ENCODE measurements at regions not wholly inside any gene's neighbourhood (a gene's known extent, or its start where the extent isn't known, plus 50 kb on each side); places are given as distances from the start of the nearest gene placed in this dataset.

DNA sequence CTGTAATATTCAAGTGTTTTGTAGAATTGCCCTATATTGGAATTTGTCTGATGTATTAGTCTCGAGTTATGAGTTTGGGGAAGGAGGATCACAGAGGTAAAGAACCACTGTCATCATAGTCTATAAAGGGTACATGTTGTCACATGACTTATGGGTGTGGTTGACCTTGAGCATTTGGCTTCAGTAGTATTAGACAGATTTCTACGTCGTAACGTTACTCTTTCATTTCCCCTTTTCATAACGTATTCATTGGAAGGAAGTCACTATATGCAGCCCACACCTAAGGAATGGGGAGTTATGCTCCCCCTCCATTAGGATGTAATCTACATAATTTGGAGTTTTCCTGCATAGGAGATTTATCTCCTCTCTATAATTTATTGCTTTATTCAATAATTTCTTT, 110.1 kb upstream of the VAV3 start:
- H3K4me1 Mint-ChIP-seq (ENCODE audit: low read depth): no peaks in the 10 kb centered on the region
- H3K27ac Mint-ChIP-seq: no peak overlapping the region
- H3K9me3 Mint-ChIP-seq: no peaks in the 10 kb centered on the region
- H3K4me3 Mint-ChIP-seq: no peak overlapping the region
- TF ChIP-seq, protein P1, sequence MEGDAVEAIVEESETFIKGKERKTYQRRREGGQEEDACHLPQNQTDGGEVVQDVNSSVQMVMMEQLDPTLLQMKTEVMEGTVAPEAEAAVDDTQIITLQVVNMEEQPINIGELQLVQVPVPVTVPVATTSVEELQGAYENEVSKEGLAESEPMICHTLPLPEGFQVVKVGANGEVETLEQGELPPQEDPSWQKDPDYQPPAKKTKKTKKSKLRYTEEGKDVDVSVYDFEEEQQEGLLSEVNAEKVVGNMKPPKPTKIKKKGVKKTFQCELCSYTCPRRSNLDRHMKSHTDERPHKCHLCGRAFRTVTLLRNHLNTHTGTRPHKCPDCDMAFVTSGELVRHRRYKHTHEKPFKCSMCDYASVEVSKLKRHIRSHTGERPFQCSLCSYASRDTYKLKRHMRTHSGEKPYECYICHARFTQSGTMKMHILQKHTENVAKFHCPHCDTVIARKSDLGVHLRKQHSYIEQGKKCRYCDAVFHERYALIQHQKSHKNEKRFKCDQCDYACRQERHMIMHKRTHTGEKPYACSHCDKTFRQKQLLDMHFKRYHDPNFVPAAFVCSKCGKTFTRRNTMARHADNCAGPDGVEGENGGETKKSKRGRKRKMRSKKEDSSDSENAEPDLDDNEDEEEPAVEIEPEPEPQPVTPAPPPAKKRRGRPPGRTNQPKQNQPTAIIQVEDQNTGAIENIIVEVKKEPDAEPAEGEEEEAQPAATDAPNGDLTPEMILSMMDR (IDR thresholded peaks at IDR 0.05): no peak
- no peaks in the 10 kb centered on the region for H3K36me3 Mint-ChIP-seq (ENCODE audit: low read depth)
- DNase-seq: no peak
- H3K27me3 Mint-ChIP-seq (ENCODE audit: insufficient read depth): peaks cover 6% of the 10 kb centered on the region; the same call in 1 of the 2 replicates

DNA sequence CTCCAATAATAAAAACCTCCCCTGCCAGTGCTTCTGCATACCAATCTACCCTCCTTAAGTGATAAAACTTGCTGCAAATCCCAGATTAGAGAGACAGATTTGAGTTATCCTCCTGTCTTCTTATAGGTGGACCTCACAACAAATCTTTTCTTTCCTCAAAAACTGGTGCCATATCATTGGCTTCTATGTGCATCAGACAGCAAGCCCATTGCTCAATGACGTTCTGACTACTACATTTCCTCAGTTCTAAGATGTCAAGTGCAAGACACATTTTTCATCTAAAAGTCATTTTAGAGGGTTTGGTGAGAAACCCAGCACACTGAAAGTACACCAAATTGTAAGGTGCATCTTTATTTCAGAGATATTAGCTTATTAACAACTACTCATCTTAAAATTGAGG, 107.8 kb upstream of the VAV3 start:
- Mint-ChIP-seq H3K27me3 (ENCODE audit: insufficient read depth) (no peaks in the 10 kb centered on the region), H3K36me3 (ENCODE audit: low read depth) (no peaks in the 10 kb centered on the region), H3K4me1 (ENCODE audit: low read depth) (no peaks in the 10 kb centered on the region), H3K4me3 (no peak overlapping the region), H3K9me3 (no peaks in the 10 kb centered on the region), H3K27ac (no peak overlapping the region)
- TF ChIP-seq, protein P1 (IDR thresholded peaks at IDR 0.05): no peak
- no peak for DNase-seq

DNA sequence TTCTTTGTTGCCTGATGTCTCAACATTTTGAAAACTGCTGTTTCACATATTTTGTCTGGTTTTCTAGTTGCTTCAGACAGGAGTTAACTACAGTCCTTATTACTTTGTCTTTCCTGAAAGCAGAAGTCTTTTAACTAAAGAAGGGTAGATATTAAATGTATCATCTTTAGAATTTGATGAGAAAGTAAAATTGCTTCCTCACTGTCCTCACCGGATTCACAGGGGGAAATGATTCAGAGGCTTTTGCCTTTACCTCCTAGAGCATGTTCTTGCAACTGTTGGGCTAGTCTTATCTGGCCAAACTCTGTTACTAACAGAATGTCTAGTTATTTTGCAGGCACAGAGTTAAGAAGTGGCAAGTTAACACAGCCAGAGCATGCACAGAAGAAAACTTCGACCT, 107.2 kb upstream of the VAV3 start:
- H3K36me3 Mint-ChIP-seq (ENCODE audit: low read depth): no peaks in the 10 kb centered on the region
- H3K9me3 Mint-ChIP-seq: no peaks in the 10 kb centered on the region
- no peak for DNase-seq
- H3K27me3 Mint-ChIP-seq (ENCODE audit: insufficient read depth): no peaks in the 10 kb centered on the region
- H3K4me1 Mint-ChIP-seq (ENCODE audit: low read depth): no peaks in the 10 kb centered on the region
- TF ChIP-seq, protein P1 (IDR thresholded peaks at IDR 0.05): no peak
- H3K27ac Mint-ChIP-seq: no peak overlapping the region
- H3K4me3 Mint-ChIP-seq: no peak overlapping the region

DNA sequence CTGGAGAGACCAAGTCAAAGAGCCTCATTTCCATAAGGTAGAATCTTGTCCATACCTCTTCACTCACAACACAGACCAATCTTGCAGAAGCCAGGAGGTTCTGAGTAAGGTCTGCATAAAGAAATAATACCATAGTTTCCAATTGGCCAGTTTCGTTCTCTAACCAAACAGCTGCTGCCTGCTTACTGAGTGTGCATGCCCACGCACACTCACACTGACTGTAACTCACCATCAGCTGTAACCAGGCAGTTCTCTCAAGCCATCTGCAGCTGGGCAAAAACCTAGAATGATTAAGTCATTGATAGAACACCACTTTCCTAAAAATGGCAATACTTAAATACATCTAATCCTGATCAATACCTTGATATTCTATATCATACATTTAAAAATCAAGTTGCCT, 106.6 kb upstream of the VAV3 start:
- TF ChIP-seq, protein P1 (IDR thresholded peaks at IDR 0.05): no peak
- Mint-ChIP-seq H3K36me3 (ENCODE audit: low read depth) (no peaks in the 10 kb centered on the region), H3K27me3 (ENCODE audit: insufficient read depth) (no peaks in the 10 kb centered on the region), H3K4me1 (ENCODE audit: low read depth) (no peaks in the 10 kb centered on the region), H3K9me3 (no peaks in the 10 kb centered on the region), H3K27ac (no peak overlapping the region), H3K4me3 (no peak overlapping the region)
- no peak for DNase-seq

DNA sequence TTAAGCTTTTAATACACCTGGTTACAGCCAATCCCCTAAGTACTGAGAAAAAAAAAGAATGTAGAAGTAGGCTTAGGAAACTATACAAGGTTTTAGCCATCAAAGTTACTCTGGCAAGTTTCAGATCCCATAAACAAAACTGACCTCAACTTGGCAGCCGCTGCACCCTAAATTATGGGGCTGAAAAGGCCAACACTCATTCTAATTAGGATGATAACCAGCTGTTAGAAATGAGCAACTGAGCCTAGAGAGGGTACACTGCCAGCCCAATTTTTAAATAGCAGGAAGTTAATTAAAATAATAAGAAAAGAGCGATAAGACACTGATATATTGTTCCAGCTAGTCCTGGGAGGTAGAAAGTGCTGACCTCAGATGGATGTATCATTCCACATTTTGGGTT, 105.7 kb upstream of the VAV3 start:
- Mint-ChIP-seq H3K4me3 (no peak overlapping the region), H3K4me1 (ENCODE audit: low read depth) (no peaks in the 10 kb centered on the region)

More for the DNA sequence above, 105.7 kb upstream of the VAV3 start:
- DNase-seq: no peak
- no peaks in the 10 kb centered on the region for H3K9me3 Mint-ChIP-seq
- no peak overlapping the region for H3K27ac Mint-ChIP-seq
- no peaks in the 10 kb centered on the region for H3K27me3 Mint-ChIP-seq (ENCODE audit: insufficient read depth)
- TF ChIP-seq, protein P1 (IDR thresholded peaks at IDR 0.05): no peak
- H3K36me3 Mint-ChIP-seq (ENCODE audit: low read depth): no peaks in the 10 kb centered on the region
